ENCODE measurements at regions not wholly inside any gene's neighbourhood (a gene's known extent, or its start where the extent isn't known, plus 50 kb on each side); places are given as distances from the start of the nearest gene placed in this dataset.
"Not testable (repeated sequence)": the region's sequence is repeated elsewhere in the genome, so short reads cannot be mapped to it uniquely, and the experiment has no call there.

GRCh38 chr5:96207420-96207819 lies 225.6 kb downstream of the PCSK1 start:
- no peak for DNase-seq (ENCODE audit: low read depth, low spot score)

- no peak for DNase-seq (ENCODE audit: low read depth, low spot score)
These were observed 229.3 kb downstream of the PCSK1 start for GRCh38 chr5:96203761-96204160.

GRCh38 chr5:96201503-96201902 lies 231.5 kb downstream of the PCSK1 start:
- no peak for DNase-seq (ENCODE audit: low read depth, low spot score)

- DNase-seq (ENCODE audit: low read depth, low spot score) = no peak
These were observed 232.4 kb downstream of the PCSK1 start for GRCh38 chr5:96200641-96201040.

GRCh38 chr5:96199713-96200183 lies 233.3 kb downstream of the PCSK1 start:
- no peak for DNase-seq (ENCODE audit: low read depth, low spot score)

- DNase-seq (ENCODE audit: low read depth, low spot score) = no peak
These were observed 234.5 kb downstream of the PCSK1 start for GRCh38 chr5:96198356-96199058.

GRCh38 chr5:96197767-96198166 lies 235.3 kb downstream of the PCSK1 start:
- DNase-seq (ENCODE audit: low read depth, low spot score) = not testable (repeated sequence)

GRCh38 chr5:96197347-96197746 lies 235.7 kb upstream of the ELL2 start:
- DNase-seq (ENCODE audit: low read depth, low spot score) = no peak

GRCh38 chr5:96196890-96197289 lies 235.2 kb upstream of the ELL2 start:
- DNase-seq (ENCODE audit: low read depth, low spot score) = no peak

GRCh38 chr5:96196407-96196806 lies 234.8 kb upstream of the ELL2 start:
- no peak for DNase-seq (ENCODE audit: low read depth, low spot score)

GRCh38 chr5:96195123-96195522 lies 233.5 kb upstream of the ELL2 start:
- DNase-seq (ENCODE audit: low read depth, low spot score) = no peak

- no peak for DNase-seq (ENCODE audit: low read depth, low spot score)
These were observed 232.9 kb upstream of the ELL2 start for GRCh38 chr5:96194593-96194992.

- no peak for DNase-seq (ENCODE audit: low read depth, low spot score)
These were observed 232.3 kb upstream of the ELL2 start for GRCh38 chr5:96193946-96194345.

GRCh38 chr5:96189987-96190386 lies 228.3 kb upstream of the ELL2 start:
- DNase-seq (ENCODE audit: low read depth, low spot score) = no peak

GRCh38 chr5:96189028-96189826 lies 227.6 kb upstream of the ELL2 start:
- no peak for DNase-seq (ENCODE audit: low read depth, low spot score)

- DNase-seq (ENCODE audit: low read depth, low spot score) = no peak
These were observed 225.8 kb upstream of the ELL2 start for GRCh38 chr5:96187309-96188027.

- not testable (repeated sequence) for DNase-seq (ENCODE audit: low read depth, low spot score)
These were observed 222.9 kb upstream of the ELL2 start for GRCh38 chr5:96184510-96184909.

GRCh38 chr5:96180684-96181435 lies 219.2 kb upstream of the ELL2 start:
- DNase-seq (ENCODE audit: low read depth, low spot score) = no peak

GRCh38 chr5:96177303-96177869 lies 215.7 kb upstream of the ELL2 start:
- DNase-seq (ENCODE audit: low read depth, low spot score) = no peak

- DNase-seq (ENCODE audit: low read depth, low spot score) = no peak
These were observed 214.4 kb upstream of the ELL2 start for GRCh38 chr5:96176022-96176421.

GRCh38 chr5:96175090-96175489 lies 213.4 kb upstream of the ELL2 start:
- no peak for DNase-seq (ENCODE audit: low read depth, low spot score)
